Ishikawa (cell line): ENCODE measurements at regions not wholly inside any gene's neighbourhood (a gene's known extent, or its start where the extent isn't known, plus 50 kb on each side); places are given as distances from the start of the nearest gene placed in this dataset.
A peak's percentile ranks its signal among the peaks of the same experiment; 100 is the strongest.

Experiments
- CEBPB ChIP-seq: IDR thresholded peaks from 2 replicates; pipeline ENCODE4 v1.6.1; 2012
- CREB1 ChIP-seq: IDR thresholded peaks from 2 replicates; pipeline ENCODE4 v1.6.1; 2012; ENCODE audit warnings: low read depth
- EGR1 ChIP-seq: IDR thresholded peaks from 2 replicates; pipeline ENCODE4 v1.6.1; 2012
- EP300 ChIP-seq: IDR thresholded peaks from 2 replicates; pipeline ENCODE4 v1.6.1; 2012; ENCODE audit warnings: borderline replicate concordance
- FOXM1 ChIP-seq: IDR thresholded peaks from 2 replicates; pipeline ENCODE4 v1.6.1; 2012; ENCODE audit warnings: low read depth, borderline replicate concordance
- NFIC ChIP-seq: IDR thresholded peaks from 2 replicates; pipeline ENCODE4 v1.6.1; 2012
- RAD21 ChIP-seq: IDR thresholded peaks from 2 replicates; pipeline ENCODE4 v1.6.1; 2012; ENCODE audit warnings: low read depth
- TAF1 ChIP-seq: IDR thresholded peaks from 2 replicates; pipeline ENCODE4 v1.6.1; 2012; ENCODE audit warnings: low read depth, mild to moderate bottlenecking
- TCF12 ChIP-seq: IDR thresholded peaks from 2 replicates; pipeline ENCODE4 v1.6.1; 2012; ENCODE audit warnings: low read depth
- TEAD4 ChIP-seq: IDR thresholded peaks from 2 replicates; pipeline ENCODE4 v1.6.1; 2012
- YY1 ChIP-seq: IDR thresholded peaks from 2 replicates; pipeline ENCODE4 v1.6.1; 2012; ENCODE audit warnings: low read depth
- ZBTB7A ChIP-seq: IDR thresholded peaks from 2 replicates; pipeline ENCODE4 v1.6.1; 2012; ENCODE audit warnings: low read depth
- TF ChIP-seq, protein P1 (sequence below): IDR thresholded peaks from 2 replicates; pipeline ENCODE4 v1.6.1; 2012; ENCODE audit warnings: low read depth, mild to moderate bottlenecking
- TF ChIP-seq, protein P2 (sequence below): IDR thresholded peaks from 2 replicates; pipeline ENCODE4 v1.6.1; 2012

DNA sequence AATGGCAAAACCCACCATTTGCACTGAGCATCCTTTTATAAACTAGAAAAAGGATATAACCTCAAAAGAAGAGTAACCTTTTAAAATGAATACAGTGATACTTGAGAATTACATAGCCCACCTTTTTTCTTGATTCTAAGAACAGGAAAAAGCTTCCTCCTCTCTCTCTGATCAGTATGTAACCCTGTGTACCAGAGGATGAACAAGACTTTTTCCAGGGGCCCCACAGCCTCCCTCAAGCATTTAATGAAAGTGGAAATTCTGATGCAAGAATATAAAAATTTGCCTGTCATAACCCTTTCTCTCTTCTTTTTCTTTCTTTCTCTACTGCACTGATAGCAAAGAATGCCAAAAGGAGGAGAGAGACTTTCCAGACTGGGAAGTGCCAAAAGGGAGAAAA, 64.2 kb upstream of the BTN3A2 start:
- TF ChIP-seq, protein P1, sequence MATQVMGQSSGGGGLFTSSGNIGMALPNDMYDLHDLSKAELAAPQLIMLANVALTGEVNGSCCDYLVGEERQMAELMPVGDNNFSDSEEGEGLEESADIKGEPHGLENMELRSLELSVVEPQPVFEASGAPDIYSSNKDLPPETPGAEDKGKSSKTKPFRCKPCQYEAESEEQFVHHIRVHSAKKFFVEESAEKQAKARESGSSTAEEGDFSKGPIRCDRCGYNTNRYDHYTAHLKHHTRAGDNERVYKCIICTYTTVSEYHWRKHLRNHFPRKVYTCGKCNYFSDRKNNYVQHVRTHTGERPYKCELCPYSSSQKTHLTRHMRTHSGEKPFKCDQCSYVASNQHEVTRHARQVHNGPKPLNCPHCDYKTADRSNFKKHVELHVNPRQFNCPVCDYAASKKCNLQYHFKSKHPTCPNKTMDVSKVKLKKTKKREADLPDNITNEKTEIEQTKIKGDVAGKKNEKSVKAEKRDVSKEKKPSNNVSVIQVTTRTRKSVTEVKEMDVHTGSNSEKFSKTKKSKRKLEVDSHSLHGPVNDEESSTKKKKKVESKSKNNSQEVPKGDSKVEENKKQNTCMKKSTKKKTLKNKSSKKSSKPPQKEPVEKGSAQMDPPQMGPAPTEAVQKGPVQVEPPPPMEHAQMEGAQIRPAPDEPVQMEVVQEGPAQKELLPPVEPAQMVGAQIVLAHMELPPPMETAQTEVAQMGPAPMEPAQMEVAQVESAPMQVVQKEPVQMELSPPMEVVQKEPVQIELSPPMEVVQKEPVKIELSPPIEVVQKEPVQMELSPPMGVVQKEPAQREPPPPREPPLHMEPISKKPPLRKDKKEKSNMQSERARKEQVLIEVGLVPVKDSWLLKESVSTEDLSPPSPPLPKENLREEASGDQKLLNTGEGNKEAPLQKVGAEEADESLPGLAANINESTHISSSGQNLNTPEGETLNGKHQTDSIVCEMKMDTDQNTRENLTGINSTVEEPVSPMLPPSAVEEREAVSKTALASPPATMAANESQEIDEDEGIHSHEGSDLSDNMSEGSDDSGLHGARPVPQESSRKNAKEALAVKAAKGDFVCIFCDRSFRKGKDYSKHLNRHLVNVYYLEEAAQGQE = no peak
- TF ChIP-seq EGR1 (no peak), YY1 (no peak), TAF1 (no peak), ZBTB7A (no peak), EP300 (no peak)

DNA sequence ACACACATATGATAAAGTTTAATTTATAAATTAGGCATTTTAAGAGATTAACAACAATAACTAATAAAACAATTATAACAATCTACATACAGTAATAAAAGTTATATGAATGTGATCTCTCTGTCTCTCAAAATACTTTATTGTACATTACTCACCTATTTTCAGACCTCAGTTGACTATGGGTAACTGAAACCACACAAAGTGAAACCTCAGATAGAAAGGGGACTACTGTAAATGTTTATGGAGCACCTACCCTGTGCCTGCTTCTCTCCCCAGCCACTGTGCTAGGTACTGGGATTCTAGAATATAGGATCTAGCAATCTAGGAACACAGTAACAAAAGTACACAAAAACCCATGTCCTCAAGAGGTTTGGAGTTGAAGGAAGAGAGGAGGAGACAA, 63.4 kb upstream of the BTN3A2 start:
- TF ChIP-seq CREB1 (no peak), NFIC (no peak), FOXM1 (no peak), ZBTB7A (no peak), EP300 (no peak), RAD21 (no peak), CEBPB (no peak), YY1 (no peak)
- TF ChIP-seq, protein P2, sequence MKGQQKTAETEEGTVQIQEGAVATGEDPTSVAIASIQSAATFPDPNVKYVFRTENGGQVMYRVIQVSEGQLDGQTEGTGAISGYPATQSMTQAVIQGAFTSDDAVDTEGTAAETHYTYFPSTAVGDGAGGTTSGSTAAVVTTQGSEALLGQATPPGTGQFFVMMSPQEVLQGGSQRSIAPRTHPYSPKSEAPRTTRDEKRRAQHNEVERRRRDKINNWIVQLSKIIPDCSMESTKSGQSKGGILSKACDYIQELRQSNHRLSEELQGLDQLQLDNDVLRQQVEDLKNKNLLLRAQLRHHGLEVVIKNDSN = no peak
- TF ChIP-seq, protein P1 = no peak

DNA sequence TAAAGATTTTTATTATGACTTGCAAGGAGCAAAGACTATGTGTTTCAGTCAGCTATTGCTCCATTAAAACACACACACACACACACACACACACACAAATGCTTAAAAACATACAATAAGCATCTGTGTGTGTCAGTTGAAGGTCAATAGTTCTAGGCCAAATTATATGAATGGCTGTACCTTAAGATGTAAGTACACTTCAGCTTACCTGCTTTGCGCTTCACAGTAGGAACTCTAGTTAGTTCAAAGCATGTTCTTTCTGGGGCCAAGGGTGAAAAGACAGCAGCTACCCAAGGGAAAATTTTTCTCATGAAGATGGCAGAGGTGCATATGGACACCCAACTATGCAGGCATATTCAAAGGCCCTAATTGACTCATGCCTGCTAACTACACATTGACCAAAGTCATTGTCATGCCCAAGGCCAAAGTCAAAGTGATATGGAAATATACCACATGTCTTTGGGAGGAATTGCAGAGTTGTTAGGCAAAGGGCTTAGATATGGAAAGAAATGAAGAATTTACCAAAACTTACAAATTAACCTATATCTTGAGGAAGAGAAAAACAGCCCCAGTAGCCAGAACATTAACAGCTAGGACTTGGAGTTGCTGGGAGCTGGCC, 61.9 kb upstream of the BTN3A2 start:
- TF ChIP-seq TEAD4 (no peak), YY1 (no peak), EP300 (no peak), EGR1 (no peak)

DNA sequence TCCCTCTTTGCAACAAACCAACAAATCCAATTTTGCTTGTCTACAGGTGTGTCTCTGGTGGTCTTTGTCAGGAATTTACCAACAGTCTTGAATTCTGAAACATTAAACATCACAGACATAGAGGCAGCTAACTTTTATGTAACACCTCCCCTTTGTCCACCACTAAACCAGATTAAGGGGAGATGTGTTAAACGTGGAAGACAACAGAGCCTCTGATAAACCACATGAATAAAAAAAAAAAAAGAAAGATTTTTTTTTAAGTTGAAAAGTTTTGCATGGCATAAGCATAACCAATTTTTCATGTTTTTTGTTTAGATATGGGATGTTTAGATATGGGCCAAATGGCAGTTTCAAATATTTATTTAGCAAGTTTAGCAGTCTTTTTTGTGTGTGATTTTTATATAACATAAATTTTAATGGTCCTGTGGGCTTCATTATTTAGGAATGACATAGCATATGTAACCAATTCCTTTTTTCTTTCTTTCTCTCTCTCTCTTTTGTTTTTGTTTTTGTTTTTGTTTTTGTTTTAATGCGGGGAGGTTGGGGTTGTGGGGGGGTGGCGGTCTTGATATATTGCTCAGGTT, 60.7 kb upstream of the BTN3A2 start:
- no peak for TF ChIP-seq FOXM1

DNA sequence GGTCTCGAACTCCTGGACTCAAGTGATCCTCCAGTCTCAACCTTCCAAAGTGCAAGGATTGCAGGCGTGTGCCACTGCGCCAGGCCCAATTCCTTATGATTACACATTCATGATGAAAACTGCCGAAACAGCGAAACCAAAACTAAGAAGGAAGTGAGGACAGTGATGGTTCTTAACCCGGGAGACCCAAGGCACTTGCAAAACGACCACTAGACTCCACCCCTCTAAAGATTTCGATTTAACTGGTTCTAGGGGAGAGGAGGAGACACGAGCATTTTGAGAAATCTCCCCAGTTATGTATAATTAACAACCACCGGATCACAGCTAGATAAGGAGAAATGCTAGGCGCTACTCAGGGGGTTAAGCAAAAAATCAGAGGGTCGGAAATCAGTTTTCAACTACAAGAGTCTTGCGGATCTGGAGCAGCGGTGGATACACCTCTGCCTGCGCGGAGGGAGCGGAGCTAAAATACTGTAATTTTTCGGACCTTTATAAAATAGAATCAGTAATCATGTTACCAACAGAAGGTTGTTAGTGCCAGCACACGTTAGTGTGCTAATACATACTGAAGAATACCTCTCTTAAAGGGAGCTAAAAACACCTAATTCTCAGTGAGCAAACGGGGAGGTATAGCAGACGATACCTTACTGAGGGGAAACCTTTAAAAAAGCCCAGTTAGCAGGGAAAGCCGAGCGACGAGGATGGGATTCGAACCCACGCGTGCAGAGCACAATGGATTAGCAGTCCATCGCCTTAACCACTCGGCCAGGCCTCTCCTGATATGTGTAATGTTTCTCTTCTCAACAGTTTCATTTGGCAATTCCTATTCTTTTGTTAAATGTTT, 60.0 kb upstream of the BTN3A2 start:
- TF ChIP-seq CEBPB (peak; percentile 31; the same call in 1 of the 2 replicates), TAF1 (no peak), TCF12 (no peak), EGR1 (no peak), FOXM1 (no peak), TEAD4 (peak; percentile 88)
- TF ChIP-seq, protein P2 = peak; percentile 55

DNA sequence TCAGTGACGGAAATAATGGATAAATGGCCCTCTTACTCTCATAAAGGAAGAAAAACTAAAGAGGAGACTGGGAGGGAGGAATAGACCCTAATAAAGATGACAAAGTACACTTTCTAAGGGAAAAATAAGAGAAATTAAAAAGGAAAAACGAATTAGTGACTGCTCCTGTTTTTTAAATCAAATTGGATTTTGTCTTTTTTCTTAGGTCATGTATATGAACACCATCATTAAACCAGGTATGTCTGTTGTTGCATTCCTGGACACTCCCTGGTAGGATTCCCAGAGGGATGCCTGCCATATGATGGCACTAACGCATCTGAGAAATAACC, 59.4 kb upstream of the BTN3A2 start:
- TF ChIP-seq CREB1 (no peak), ZBTB7A (no peak), NFIC (no peak), RAD21 (no peak), TEAD4 (no peak), CEBPB (no peak; the same call in 1 of the 2 replicates)
- TF ChIP-seq, protein P1 = no peak
